ENCODE measurements at regions not wholly inside any gene's neighbourhood (a gene's known extent, or its start where the extent isn't known, plus 50 kb on each side); places are given as distances from the start of the nearest gene placed in this dataset.

- Histone ChIP-seq H3K27ac (no peak overlapping the region), H3K4me3 (no peak overlapping the region), H3K27me3 (no peaks in the 10 kb centered on the region), H3K9me3 (no peaks in the 10 kb centered on the region), H3K36me3 (no peaks in the 10 kb centered on the region), H3K4me1 (no peaks in the 10 kb centered on the region)
- no peak for TF ChIP-seq CTCF (IDR thresholded peaks at IDR 0.05)
- no peak for DNase-seq (ENCODE audit: low spot score in 2 of 2)
- intact Hi-C loops (cut with DNase I), result no loop called here
Measured at GRCh38 chr3:18828637-18829036, 319.7 kb upstream of the KCNH8 start.

- H3K27me3 ChIP-seq, result no peaks in the 10 kb centered on the region
- intact Hi-C loops (cut with DNase I), result no loop called here
- no peaks in the 10 kb centered on the region for H3K4me1 ChIP-seq
- H3K9me3 ChIP-seq, result no peaks in the 10 kb centered on the region
- no peak overlapping the region for H3K4me3 ChIP-seq
- no peak overlapping the region for H3K27ac ChIP-seq
- TF ChIP-seq CTCF (IDR thresholded peaks at IDR 0.05), result no peak
- H3K36me3 ChIP-seq, result no peaks in the 10 kb centered on the region
- no peak for DNase-seq (ENCODE audit: low spot score in 2 of 2)
Measured at GRCh38 chr3:18827664-18828063, 320.6 kb upstream of the KCNH8 start.

GRCh38 chr3:18825665-18826064 lies 322.6 kb upstream of the KCNH8 start:
- Histone ChIP-seq H3K9me3 (no peaks in the 10 kb centered on the region), H3K4me1 (no peaks in the 10 kb centered on the region), H3K27ac (no peak overlapping the region), H3K27me3 (no peaks in the 10 kb centered on the region), H3K36me3 (no peaks in the 10 kb centered on the region), H3K4me3 (no peak overlapping the region)
- intact Hi-C loops (cut with DNase I), result no loop called here
- DNase-seq (ENCODE audit: low spot score in 2 of 2), result no peak
- no peak for TF ChIP-seq CTCF (IDR thresholded peaks at IDR 0.05)

GRCh38 chr3:18813300-18813699 lies 335.0 kb upstream of the KCNH8 start:
- no peak for DNase-seq (ENCODE audit: low spot score in 2 of 2)
- Histone ChIP-seq H3K9me3 (no peaks in the 10 kb centered on the region), H3K27me3 (no peaks in the 10 kb centered on the region), H3K4me1 (no peaks in the 10 kb centered on the region), H3K36me3 (no peaks in the 10 kb centered on the region), H3K4me3 (no peak overlapping the region), H3K27ac (no peak overlapping the region)
- no peak for TF ChIP-seq CTCF (IDR thresholded peaks at IDR 0.05)
- intact Hi-C loops (cut with DNase I), result no loop called here

- H3K4me1 ChIP-seq, result no peaks in the 10 kb centered on the region
- TF ChIP-seq CTCF (IDR thresholded peaks at IDR 0.05), result no peak
- H3K36me3 ChIP-seq, result no peaks in the 10 kb centered on the region
- intact Hi-C loops (cut with DNase I), result no loop called here
- H3K4me3 ChIP-seq, result no peak overlapping the region
- no peaks in the 10 kb centered on the region for H3K27me3 ChIP-seq
- H3K27ac ChIP-seq, result no peak overlapping the region
- no peaks in the 10 kb centered on the region for H3K9me3 ChIP-seq
- no peak for DNase-seq (ENCODE audit: low spot score in 2 of 2)
Measured at GRCh38 chr3:18812316-18812715, 336.0 kb upstream of the KCNH8 start.

GRCh38 chr3:18810306-18810661 lies 338.0 kb upstream of the KCNH8 start:
- intact Hi-C loops (cut with DNase I), result no loop called here
- DNase-seq (ENCODE audit: low spot score in 2 of 2), result no peak
- Histone ChIP-seq H3K36me3 (no peaks in the 10 kb centered on the region), H3K4me3 (no peak overlapping the region), H3K9me3 (no peaks in the 10 kb centered on the region), H3K27me3 (no peaks in the 10 kb centered on the region), H3K27ac (no peak overlapping the region), H3K4me1 (no peaks in the 10 kb centered on the region)
- no peak for TF ChIP-seq CTCF (IDR thresholded peaks at IDR 0.05)

All from ascending aorta (tissue), 2 donors.